Ishikawa (cell line): ENCODE measurements at regions not wholly inside any gene's neighbourhood (a gene's known extent, or its start where the extent isn't known, plus 50 kb on each side); places are given as distances from the start of the nearest gene placed in this dataset.

ENCODE experiments used
- CEBPB ChIP-seq: IDR thresholded peaks from 2 replicates; pipeline ENCODE4 v1.6.1; 2012
- CREB1 ChIP-seq: IDR thresholded peaks from 2 replicates; pipeline ENCODE4 v1.6.1; 2012; ENCODE audit warnings: low read depth
- EGR1 ChIP-seq: IDR thresholded peaks from 2 replicates; pipeline ENCODE4 v1.6.1; 2012
- EP300 ChIP-seq: IDR thresholded peaks from 2 replicates; pipeline ENCODE4 v1.6.1; 2012; ENCODE audit warnings: borderline replicate concordance
- FOXM1 ChIP-seq: IDR thresholded peaks from 2 replicates; pipeline ENCODE4 v1.6.1; 2012; ENCODE audit warnings: low read depth, borderline replicate concordance
- MAX ChIP-seq: IDR thresholded peaks from 2 replicates; pipeline ENCODE4 v1.6.1; 2012
- NFIC ChIP-seq: IDR thresholded peaks from 2 replicates; pipeline ENCODE4 v1.6.1; 2012
- RAD21 ChIP-seq: IDR thresholded peaks from 2 replicates; pipeline ENCODE4 v1.6.1; 2012; ENCODE audit warnings: low read depth
- REST ChIP-seq: IDR thresholded peaks from 2 replicates; pipeline ENCODE4 v1.6.1; 2012; ENCODE audit warnings: low read depth, mild to moderate bottlenecking
- TAF1 ChIP-seq: IDR thresholded peaks from 2 replicates; pipeline ENCODE4 v1.6.1; 2012; ENCODE audit warnings: low read depth, mild to moderate bottlenecking
- TCF12 ChIP-seq: IDR thresholded peaks from 2 replicates; pipeline ENCODE4 v1.6.1; 2012; ENCODE audit warnings: low read depth
- TEAD4 ChIP-seq: IDR thresholded peaks from 2 replicates; pipeline ENCODE4 v1.6.1; 2012
- YY1 ChIP-seq: IDR thresholded peaks from 2 replicates; pipeline ENCODE4 v1.6.1; 2012; ENCODE audit warnings: low read depth
- ZBTB7A ChIP-seq: IDR thresholded peaks from 2 replicates; pipeline ENCODE4 v1.6.1; 2012; ENCODE audit warnings: low read depth
- TF ChIP-seq, protein P1 (sequence below): IDR thresholded peaks from 2 replicates; pipeline ENCODE4 v1.6.1; 2012

- TF ChIP-seq YY1 (no peak), EGR1 (no peak), MAX (no peak), RAD21 (no peak), ZBTB7A (no peak), CEBPB (no peak), TEAD4 (no peak), NFIC (no peak), EP300 (no peak)
These were observed 106.6 kb upstream of the TNS3 start for GRCh38 chr7:47688311-47689100.

- TF ChIP-seq EP300 = no peak
- no peak for TF ChIP-seq TCF12
- no peak for TF ChIP-seq NFIC
- TF ChIP-seq CEBPB = no peak
- no peak for TF ChIP-seq REST
These were observed 103.9 kb upstream of the TNS3 start for GRCh38 chr7:47685712-47686376.

GRCh38 chr7:47685151-47685550 is 103.2 kb upstream of the TNS3 start:
- TF ChIP-seq ZBTB7A = no peak
- no peak for TF ChIP-seq TAF1
- no peak for TF ChIP-seq NFIC
- no peak for TF ChIP-seq MAX
- no peak for TF ChIP-seq EP300
- TF ChIP-seq REST = no peak
- no peak for TF ChIP-seq TEAD4
- TF ChIP-seq EGR1 = no peak
- no peak for TF ChIP-seq RAD21
- TF ChIP-seq YY1 = no peak
- no peak for TF ChIP-seq CEBPB
- TF ChIP-seq, protein P1, sequence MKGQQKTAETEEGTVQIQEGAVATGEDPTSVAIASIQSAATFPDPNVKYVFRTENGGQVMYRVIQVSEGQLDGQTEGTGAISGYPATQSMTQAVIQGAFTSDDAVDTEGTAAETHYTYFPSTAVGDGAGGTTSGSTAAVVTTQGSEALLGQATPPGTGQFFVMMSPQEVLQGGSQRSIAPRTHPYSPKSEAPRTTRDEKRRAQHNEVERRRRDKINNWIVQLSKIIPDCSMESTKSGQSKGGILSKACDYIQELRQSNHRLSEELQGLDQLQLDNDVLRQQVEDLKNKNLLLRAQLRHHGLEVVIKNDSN = no peak
- TF ChIP-seq TCF12 = no peak
- no peak for TF ChIP-seq FOXM1

GRCh38 chr7:47684728-47685127 is 102.8 kb upstream of the TNS3 start:
- TF ChIP-seq, protein P1 = no peak
- TF ChIP-seq ZBTB7A (no peak), RAD21 (no peak), CEBPB (no peak), MAX (no peak), FOXM1 (no peak), CREB1 (no peak), YY1 (no peak), TEAD4 (no peak), TAF1 (no peak), EP300 (no peak), TCF12 (no peak), REST (no peak), NFIC (no peak), EGR1 (no peak)
